HUES6 (cell line): ENCODE measurements at regions not wholly inside any gene's neighbourhood (a gene's known extent, or its start where the extent isn't known, plus 50 kb on each side); places are given as distances from the start of the nearest gene placed in this dataset.

Experiments
- H3K27ac ChIP-seq: 2 replicates; pipeline ENCODE4 v1.7.0; 2013; ENCODE audit warnings: low read depth, mild to moderate bottlenecking, low read length, inconsistent platforms
- H3K27me3 ChIP-seq: 2 replicates; pipeline ENCODE4 v1.6.1; 2013; ENCODE audit warnings: low read length; ENCODE audit not compliant: control insufficient read depth, insufficient read depth
- H3K36me3 ChIP-seq: 2 replicates; pipeline ENCODE4 v1.6.1; 2013; ENCODE audit warnings: low read length; ENCODE audit not compliant: control insufficient read depth, insufficient read depth
- H3K4me1 ChIP-seq: 2 replicates; pipeline ENCODE4 v1.6.1; 2013; ENCODE audit warnings: low read length; ENCODE audit not compliant: control insufficient read depth, insufficient read depth
- H3K4me3 ChIP-seq: 2 replicates; pipeline ENCODE4 v1.5.1; 2013; ENCODE audit warnings: low read depth, low read length
- H3K9ac ChIP-seq: one replicate; pipeline ENCODE4 v1.6.1; 2013; ENCODE audit warnings: mild to moderate bottlenecking, low read length
- H3K9me3 ChIP-seq: 2 replicates; pipeline ENCODE4 v1.6.1; 2013; ENCODE audit warnings: low read depth, low read length; ENCODE audit not compliant: control insufficient read depth, insufficient read depth

DNA sequence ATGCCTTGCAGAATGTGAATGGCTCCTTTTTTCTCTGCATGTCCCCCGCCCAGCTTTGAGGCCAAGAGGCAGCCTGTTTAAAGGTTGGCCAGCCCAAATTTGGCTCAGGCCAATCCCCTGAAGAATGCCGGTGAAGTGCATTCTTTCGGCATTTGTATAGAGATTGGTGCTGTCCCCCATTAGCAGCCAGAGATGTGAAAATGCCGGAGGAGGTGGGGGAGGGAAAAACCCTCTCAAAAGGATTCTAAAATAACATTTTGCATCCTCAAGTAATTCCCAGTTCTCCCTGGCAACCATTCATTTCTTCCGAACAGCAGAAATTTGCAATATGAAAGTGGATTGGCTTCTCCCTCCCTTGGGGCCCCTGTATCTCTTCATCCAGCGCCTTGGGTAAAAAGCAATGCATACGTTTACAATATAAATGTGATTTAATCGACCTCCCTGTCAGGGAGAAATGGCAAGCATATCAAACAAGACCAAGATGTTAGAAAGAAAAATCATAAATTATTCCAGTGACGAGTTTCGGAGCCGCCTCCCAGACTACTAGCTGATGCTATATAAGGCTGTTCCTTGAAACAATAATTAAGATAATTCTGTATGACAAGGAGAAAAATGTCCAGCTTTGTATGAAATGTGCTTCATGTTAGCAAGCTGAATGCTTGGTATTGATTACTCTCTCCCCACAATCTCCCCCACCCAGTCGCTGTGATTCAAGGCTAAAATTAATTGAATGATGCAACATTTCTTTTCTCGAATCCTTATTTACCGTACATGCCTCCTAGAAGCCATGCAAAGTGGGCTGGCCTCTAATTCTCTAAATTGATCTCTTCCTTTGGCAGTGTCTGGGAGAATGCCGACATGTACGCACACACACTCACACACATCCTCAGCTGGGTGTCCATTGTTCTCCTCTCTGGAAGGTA, 323.7 kb downstream of the RPS24 start:
- no peak overlapping the region for H3K4me3 ChIP-seq
- peaks cover 51% of the 10 kb centered on the region for H3K4me1 ChIP-seq
- no peaks in the 10 kb centered on the region for H3K36me3 ChIP-seq
- H3K27ac ChIP-seq = no peak overlapping the region
- no peaks in the 10 kb centered on the region for H3K27me3 ChIP-seq
- H3K9me3 ChIP-seq = no peaks in the 10 kb centered on the region
- no peak overlapping the region for H3K9ac ChIP-seq

DNA sequence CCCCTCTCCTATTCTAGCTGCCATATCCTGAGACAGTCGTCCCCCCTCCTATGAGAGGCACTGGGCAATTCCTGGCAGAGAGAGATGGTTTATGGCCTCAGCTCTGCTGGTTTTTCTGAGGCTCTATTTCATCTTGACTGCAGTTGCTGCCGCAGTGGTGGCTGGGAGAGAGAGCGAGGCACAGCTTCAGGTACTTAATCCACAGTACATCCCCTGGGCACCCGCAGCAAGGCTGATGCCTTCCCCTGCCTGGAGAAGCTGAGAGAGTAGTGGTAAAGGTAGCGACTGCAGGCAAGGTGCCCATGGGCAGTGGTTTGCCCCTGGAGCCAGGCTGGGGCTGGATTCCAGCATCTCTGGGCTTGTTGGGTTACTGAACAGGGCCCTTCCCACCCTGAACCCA, 324.7 kb downstream of the RPS24 start:
- peaks cover 59% of the 10 kb centered on the region for H3K4me1 ChIP-seq
- no peaks in the 10 kb centered on the region for H3K27me3 ChIP-seq
- H3K36me3 ChIP-seq = no peaks in the 10 kb centered on the region
- no peak overlapping the region for H3K4me3 ChIP-seq
- H3K9me3 ChIP-seq = no peaks in the 10 kb centered on the region
- no peak overlapping the region for H3K27ac ChIP-seq
- no peak overlapping the region for H3K9ac ChIP-seq

DNA sequence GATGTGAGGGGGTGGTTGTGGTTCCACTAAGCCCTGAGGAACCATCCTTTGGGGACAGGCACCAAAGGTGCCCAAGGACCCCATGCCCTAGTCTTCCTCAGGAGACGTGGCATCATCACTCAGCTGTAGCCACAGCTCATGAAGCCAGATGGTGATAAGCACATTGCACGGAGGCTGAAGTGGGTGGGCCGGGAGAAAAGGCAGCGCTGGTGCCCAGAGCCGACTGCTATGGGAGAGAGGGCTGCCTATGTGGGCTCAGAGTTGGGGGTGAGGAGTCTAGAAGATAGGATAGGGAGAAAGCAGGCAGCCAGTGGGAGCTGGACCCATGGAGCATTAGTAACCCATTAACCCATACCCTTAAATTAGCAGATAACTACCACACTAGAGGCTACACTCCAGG, 325.3 kb downstream of the RPS24 start:
- no peaks in the 10 kb centered on the region for H3K36me3 ChIP-seq
- H3K4me3 ChIP-seq = no peak overlapping the region

DNA sequence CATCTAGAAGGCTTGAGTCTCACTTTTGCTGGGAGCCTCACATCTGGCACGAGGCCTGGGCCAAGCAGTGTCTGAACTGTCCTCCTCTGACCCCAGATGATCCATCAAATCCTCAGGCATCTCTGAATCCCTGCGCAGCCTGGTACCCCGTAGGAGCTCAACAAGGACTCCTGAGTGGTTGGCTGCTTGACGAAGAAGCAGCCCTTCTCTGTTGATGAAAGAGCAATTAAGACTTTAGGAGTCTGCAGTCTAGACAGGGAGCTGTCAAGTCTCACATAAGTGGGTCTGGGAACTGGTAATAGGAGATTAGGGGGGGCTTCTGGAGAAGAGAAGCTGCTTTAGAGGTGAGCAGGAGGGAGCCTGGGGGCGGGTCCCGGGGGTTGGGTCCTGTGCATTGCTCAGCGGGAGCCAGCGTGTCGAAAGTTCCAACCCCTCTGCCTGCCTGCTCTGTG, 326.0 kb downstream of the RPS24 start:
- no peak overlapping the region for H3K9ac ChIP-seq
- H3K27ac ChIP-seq = no peak overlapping the region
- no peaks in the 10 kb centered on the region for H3K36me3 ChIP-seq
- H3K9me3 ChIP-seq = no peaks in the 10 kb centered on the region
- H3K4me1 ChIP-seq = peaks cover 59% of the 10 kb centered on the region
- no peaks in the 10 kb centered on the region for H3K27me3 ChIP-seq
- no peak overlapping the region for H3K4me3 ChIP-seq

More for the DNA sequence above, 325.3 kb downstream of the RPS24 start:
- Histone ChIP-seq H3K4me1 (peaks cover 59% of the 10 kb centered on the region), H3K9me3 (no peaks in the 10 kb centered on the region), H3K27me3 (no peaks in the 10 kb centered on the region), H3K9ac (peak overlapping the region; percentile 36), H3K27ac (no peak overlapping the region)

DNA sequence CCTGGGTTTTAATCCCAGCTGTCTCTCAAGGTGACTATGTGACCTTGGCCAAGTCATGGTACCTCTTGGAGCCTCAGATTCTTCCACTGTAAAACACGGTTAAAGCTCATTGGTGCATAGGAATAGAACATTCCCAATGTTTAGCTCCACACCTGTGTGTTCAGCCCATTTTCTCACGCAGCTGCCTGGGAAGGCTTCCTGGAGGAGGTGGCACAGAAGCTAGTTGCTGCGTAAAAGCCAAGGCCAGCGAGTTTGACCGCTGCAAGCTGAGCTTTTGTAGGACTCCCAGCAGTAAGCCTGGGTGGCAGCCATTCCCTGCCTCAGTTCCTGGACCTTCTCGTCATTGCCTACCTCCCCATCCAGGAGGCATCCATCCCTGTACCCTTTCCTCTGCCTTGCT, 326.6 kb downstream of the RPS24 start:
- no peaks in the 10 kb centered on the region for H3K27me3 ChIP-seq
- H3K4me1 ChIP-seq = peaks cover 59% of the 10 kb centered on the region

DNA sequence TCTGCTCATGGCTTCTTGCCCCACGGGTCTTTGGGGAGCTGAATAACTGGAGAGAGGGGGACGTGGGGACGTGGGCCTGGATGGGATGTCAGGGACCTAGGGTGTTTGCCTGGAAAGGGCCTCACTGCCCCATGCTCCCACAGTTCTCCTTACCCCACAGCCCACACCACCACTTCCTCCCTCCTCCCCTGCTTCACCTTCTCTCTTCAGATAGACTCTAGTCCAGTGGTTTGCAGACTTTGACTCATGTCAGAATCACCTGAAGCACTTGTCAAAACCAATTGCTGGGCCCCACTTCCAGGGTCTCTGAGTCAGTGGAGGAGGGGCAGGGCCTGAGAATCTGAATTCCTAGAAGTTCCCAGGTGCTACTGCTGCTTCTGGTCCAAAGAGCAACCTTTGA, 327.4 kb downstream of the RPS24 start:
- H3K27me3 ChIP-seq = no peaks in the 10 kb centered on the region
- H3K9ac ChIP-seq = no peak overlapping the region
- no peaks in the 10 kb centered on the region for H3K36me3 ChIP-seq
- peaks cover 59% of the 10 kb centered on the region for H3K4me1 ChIP-seq
- no peak overlapping the region for H3K4me3 ChIP-seq
- no peaks in the 10 kb centered on the region for H3K9me3 ChIP-seq
- no peak overlapping the region for H3K27ac ChIP-seq

More for the DNA sequence above, 326.6 kb downstream of the RPS24 start:
- no peaks in the 10 kb centered on the region for H3K9me3 ChIP-seq
- no peak overlapping the region for H3K4me3 ChIP-seq
- H3K36me3 ChIP-seq = no peaks in the 10 kb centered on the region
- H3K9ac ChIP-seq = no peak overlapping the region
- no peak overlapping the region; the same call in 1 of the 2 replicates for H3K27ac ChIP-seq

DNA sequence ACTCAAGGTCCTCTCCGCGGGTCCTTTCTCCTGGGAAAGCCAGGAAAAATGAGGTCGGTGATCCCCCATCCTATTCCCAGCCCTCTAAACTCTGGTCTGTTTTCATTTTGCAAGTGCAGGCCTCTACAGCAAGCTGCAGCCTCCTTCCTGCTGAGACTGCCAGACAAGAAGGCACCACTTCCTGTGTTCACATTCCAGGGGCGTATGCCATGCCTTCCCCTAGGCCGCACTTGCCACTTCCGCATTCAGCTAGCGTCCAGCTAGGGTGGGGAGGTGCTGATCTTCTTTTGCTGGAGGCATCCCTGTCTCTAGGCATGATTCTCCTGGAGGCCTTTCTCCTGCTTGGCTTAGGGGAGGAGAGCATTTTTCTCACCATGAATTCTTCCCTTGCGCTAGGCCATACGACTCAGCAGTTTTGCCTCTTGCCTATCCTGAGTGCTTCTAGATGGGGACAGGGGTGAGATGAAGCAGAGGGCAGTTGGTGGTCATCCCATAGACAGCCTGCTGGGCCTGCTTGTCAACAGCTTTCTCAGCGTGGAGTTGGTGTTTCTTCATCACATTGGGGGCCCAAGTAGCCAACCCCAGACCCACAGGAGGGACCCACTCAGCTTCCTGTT, 328.9 kb downstream of the RPS24 start:
- H3K27ac ChIP-seq = no peak overlapping the region
- 0 out of 2 replicates have a peak, but pooled peaks cover under 1% of the 10 kb centered on the region for H3K27me3 ChIP-seq
- H3K36me3 ChIP-seq = no peaks in the 10 kb centered on the region
- H3K4me1 ChIP-seq = peaks cover 59% of the 10 kb centered on the region
- H3K9ac ChIP-seq = no peak overlapping the region
- H3K4me3 ChIP-seq = no peak overlapping the region
- no peaks in the 10 kb centered on the region for H3K9me3 ChIP-seq

DNA sequence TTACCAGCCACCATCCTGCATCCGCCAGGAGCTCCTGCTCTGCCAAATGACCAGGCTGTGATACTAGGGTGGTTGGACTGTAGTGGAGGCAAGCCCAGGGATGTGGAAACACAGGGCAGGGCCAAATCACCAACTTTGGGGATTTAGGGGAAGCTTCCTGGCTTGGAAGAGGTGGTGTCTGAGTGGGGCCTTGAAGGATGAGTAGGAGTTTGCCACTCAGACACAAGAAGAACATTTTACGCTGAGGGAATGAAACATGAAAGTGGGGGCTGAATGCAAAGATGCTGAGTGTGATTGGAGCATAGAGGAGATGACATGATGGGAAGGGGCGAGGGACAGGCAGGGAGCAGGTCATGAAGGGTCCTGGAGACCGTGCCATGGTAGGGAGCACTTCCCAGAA, 329.5 kb downstream of the RPS24 start:
- Histone ChIP-seq H3K9ac (no peak overlapping the region), H3K4me3 (no peak overlapping the region), H3K27me3 (0 out of 2 replicates have a peak, but pooled peaks cover 3% of the 10 kb centered on the region), H3K27ac (no peak overlapping the region; the same call in 1 of the 2 replicates), H3K36me3 (no peaks in the 10 kb centered on the region), H3K4me1 (peaks cover 53% of the 10 kb centered on the region), H3K9me3 (no peaks in the 10 kb centered on the region)

DNA sequence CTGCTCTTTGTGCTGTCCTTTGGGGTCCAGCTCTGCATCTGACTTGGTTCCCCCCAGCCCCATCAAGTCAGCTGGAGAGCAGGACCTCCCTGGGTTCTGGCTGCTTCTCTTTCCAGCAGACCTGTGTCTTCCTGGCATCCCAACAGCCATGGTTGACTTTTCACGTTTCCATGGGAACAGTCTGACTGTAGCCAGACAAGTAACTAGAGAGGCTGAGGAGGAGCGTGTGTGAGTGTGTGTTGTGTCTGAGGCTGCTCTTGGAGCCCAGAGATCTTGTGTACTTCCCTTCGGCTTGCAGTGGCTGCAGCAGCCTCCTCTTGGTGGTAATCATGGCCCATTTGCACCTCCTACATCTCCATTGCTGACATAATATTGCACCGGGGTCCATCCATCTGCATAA, 332.0 kb downstream of the RPS24 start:
- 0 out of 2 replicates have a peak, but pooled peaks cover 7% of the 10 kb centered on the region for H3K27me3 ChIP-seq
- no peak overlapping the region for H3K4me3 ChIP-seq
- H3K9me3 ChIP-seq = no peaks in the 10 kb centered on the region
- peaks cover 29% of the 10 kb centered on the region for H3K4me1 ChIP-seq
- H3K27ac ChIP-seq = no peak overlapping the region
- no peak overlapping the region for H3K9ac ChIP-seq
- H3K36me3 ChIP-seq = no peaks in the 10 kb centered on the region

DNA sequence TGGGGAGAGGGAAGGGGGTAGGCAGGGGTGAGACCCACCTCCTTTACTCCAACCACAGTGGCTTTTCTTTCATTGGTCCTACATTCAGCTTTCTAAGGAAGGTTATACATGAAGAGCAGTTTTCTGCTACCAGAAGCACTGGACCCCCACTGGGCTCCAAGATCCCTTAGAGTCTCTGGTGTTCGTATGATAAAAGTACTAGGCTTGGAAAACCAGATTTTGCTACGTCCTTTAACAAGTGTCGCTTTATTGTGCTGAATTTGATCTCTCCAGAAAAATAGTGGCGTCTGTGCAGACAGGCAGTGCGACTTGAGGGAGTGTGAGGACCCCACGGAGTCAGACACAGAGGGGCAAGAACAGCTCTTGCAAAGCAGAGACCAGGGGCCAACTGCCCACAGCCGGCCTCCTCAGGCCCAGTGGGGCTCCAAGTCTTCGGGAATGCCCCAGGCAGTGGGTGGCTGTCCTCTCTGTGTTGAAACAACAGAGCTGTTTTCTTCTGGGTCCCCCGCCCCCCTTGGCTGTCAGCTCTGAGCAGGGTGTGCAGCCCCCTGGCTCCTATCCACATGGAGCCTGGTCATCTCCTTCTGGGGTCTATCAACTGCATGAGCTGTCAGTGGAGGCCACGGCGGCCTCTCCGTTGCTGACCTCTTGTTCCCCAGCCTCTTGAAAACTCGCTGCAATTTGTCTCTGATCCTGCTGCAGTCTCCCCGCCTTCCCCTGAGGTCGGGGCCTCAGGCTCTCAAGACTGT, 333.2 kb downstream of the RPS24 start:
- Histone ChIP-seq H3K4me1 (peaks cover 29% of the 10 kb centered on the region), H3K27me3 (0 out of 2 replicates have a peak, but pooled peaks cover 7% of the 10 kb centered on the region), H3K9ac (peak overlapping the region; percentile 22), H3K9me3 (no peaks in the 10 kb centered on the region), H3K27ac (no peak overlapping the region), H3K4me3 (no peak overlapping the region), H3K36me3 (no peaks in the 10 kb centered on the region)
